ENCODE measurements at regions not wholly inside any gene's neighbourhood (a gene's known extent, or its start where the extent isn't known, plus 50 kb on each side); places are given as distances from the start of the nearest gene placed in this dataset.
A peak's percentile ranks its signal among the peaks of the same experiment; 100 is the strongest.
"Not testable (repeated sequence)": the region's sequence is repeated elsewhere in the genome, so short reads cannot be mapped to it uniquely, and the experiment has no call there.

GRCh38 chr12:83889745-83890144 is 1022.9 kb downstream of the SLC6A15 start:
- no peak for DNase-seq

DNA sequence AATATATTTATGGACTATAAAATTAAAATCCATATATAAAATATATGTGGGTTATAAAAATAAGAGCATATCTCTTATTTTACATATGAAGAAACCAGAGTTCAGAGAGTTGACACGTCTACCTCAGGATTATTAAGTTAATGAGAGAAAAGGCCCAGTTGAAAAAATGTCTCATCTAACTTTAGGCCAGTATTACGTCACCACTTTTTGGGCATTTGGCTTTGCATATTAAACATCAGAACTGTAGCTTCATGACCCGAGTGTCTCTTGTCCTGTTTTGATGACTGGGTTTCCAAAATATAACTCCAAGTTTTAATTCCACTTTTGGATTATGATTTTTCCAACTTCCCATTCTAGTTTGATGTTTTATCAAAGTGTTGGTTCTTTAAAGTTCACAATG is 1026.1 kb downstream of the SLC6A15 start:
- DNase-seq: no peak

DNA sequence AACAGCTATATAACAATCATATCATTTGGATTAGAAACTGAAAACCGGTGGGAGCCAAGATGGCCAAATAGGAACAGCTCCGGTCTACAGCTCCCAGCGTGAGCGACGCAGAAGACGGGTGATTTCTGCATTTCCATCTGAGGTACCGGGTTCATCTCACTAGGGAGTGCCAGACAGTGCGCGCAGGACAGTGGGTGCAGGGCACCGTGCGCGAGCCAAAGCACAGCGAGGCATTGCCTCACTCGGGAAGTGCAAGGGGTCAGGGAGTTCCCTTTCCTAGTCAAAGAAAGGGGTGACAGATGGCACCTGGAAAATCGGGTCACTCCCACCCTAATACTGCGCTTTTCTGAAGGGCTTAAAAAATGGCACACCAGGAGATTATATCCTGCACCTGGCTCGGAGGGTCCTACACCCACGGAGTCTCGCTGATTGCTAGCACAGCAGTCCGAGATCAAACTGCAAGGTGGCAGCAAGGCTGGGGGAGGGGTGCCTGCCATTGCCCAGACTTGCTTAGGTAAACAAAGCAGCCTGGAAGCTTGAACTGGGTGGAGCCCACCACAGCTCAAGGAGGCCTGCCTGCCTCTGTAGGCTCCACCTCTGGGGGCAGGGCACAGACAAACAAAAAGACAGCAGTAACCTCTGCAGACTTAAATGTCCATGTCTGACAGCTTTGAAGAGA is 1041.5 kb downstream of the SLC6A15 start:
- not testable (repeated sequence) for DNase-seq

- no peak for DNase-seq
Measured at GRCh38 chr12:83866477-83866876, 1046.1 kb downstream of the SLC6A15 start.

DNA sequence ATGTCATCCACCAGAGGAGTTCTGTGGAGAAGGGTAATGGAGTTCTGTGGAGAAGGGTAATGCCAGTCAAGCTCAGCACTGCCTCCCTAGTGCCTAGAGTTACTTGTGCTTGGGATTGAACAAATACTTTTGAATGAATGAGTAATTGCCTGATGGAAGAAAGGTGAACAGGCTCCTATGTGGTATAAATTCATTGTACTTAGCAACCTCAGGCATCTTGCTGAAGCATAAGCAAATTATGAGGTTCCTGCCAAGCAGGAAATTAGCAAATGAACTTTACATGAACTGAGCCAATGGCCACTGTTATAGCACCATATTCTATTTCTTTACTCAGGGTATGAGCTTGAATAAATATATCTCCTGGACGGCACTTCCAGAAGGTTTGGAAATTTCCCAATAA is 1047.2 kb downstream of the SLC6A15 start:
- peak; percentile 8 for DNase-seq

DNA sequence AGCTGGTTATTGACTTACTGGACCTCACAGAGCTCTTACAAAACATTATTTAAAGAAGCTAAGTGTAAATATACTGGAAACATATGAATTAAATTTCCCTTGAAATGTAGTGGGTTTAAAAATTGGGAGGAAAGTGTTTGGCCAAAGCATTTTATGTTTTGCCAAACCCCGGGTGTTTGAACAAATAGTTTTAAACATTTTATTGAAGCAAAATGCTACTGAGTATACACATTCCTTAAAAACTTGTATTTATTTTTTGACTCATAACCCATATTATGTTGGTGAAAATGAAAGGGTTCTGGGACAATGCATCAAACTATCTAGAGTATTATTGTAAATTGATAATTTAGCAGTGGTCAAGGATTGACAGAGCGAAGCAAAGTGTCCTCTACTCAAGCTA is 1048.5 kb downstream of the SLC6A15 start:
- no peak for DNase-seq

DNA sequence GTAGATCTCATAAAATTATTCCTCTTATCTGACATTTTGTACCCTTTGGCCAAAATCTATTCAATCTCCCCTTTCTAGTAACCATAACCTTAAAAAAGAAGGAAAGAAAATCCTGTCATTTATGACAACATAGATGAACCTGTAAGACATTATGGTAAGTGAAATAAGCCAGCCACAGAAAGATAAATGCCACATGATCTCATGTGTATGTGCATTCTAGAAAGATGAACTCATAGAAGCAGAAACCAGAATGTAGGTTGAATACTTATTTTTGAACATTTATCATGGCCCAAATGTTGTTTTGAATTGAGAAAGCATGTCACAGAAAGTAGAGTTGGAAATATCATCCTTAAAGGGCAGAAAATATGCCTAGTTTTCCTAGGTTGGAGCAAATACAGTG is 1053.6 kb downstream of the SLC6A15 start:
- DNase-seq: peak; percentile 31

GRCh38 chr12:83856803-83857202 is 1055.8 kb downstream of the SLC6A15 start:
- DNase-seq: no peak

DNA sequence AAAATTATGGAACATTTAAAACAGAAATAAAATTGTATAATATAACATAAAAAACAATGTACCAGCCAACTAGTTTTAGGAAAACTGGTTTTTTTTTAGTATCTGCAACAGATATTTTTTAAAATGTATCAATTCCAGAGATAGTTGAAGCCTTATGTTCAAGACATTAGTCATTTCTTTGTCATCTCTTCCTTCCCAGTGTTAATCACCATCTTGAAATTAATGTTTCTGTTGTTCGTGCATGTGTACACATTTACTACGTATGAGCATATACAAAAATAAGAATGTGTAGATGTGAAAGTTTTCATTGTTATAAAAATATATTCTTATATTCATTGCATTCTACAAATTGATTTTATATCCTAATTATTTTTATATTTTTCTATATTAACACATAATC is 1062.1 kb downstream of the SLC6A15 start:
- peak; percentile 32 for DNase-seq

GRCh38 chr12:83848702-83849101 is 1063.9 kb downstream of the SLC6A15 start:
- DNase-seq: no peak

DNA sequence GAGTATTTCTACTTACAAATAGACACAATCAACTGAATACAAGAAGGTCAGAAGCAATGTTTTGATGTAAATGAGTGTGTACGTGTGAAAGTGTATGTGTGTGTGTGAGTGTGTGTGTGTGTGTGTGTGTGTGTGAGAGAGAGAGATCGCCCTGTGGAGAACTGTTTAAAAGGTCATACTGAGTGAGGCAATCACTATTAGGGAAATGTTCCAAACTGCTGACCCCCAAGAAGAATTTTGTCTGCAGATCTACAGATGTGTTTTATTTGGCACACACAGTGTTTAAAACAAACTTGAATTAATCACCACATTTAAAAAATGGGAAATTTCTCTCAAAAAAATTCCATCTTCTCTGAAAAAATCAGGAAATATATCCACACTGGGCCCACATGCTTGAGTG is 1069.1 kb downstream of the SLC6A15 start:
- DNase-seq: peak; percentile 43

- peak; percentile 77 for DNase-seq
Measured at GRCh38 chr12:83841620-83842019, 1071.0 kb downstream of the SLC6A15 start.

- DNase-seq: no peak
Measured at GRCh38 chr12:83827860-83828259, 1084.7 kb downstream of the SLC6A15 start.

GRCh38 chr12:83827193-83827592 is 1085.4 kb downstream of the SLC6A15 start:
- no peak for DNase-seq

DNA sequence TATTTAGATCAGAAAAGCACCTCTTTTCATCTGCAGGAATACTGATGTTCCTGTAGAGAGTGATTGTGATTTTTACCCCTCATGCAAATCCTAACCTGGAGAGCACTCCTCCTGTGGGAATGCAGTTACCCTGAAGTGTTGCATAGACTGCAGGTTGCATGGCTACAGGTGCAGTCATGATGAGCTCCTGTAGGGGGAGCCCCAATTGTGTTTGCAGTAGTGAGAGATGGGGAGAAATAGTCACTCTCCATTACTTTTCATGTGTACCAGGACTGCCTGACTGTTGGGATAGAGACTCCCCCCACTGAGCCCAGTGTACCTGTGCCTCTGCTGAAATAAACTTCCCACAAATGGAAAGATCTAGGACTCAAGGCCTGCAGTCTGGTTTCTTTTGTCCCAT is 1086.5 kb downstream of the SLC6A15 start:
- DNase-seq: no peak

GRCh38 chr12:83823386-83824045 is 1089.1 kb downstream of the SLC6A15 start:
- no peak for DNase-seq

DNA sequence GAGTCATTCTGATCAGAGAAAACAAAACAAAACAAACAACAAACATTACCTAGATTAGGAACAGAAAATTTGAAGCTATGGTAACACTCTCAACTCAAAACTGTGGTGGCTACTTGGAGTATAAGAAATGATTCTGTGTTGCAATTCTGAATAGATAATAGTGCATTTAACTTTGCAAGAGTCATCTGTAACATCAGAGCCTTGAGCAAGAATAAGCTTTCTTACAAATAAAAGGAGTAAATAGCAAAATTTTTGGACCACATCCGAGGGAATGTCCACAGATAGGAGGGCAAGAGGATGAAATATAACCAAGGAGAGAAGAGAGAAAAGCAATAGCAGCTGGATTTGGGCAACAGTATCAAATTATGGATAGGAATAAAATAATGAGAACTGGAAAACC is 1090.6 kb downstream of the SLC6A15 start:
- DNase-seq: no peak

GRCh38 chr12:83818881-83819280 is 1093.7 kb downstream of the SLC6A15 start:
- DNase-seq: peak; percentile 76

- no peak for DNase-seq
Measured at GRCh38 chr12:83817730-83818129, 1094.9 kb downstream of the SLC6A15 start.

DNA sequence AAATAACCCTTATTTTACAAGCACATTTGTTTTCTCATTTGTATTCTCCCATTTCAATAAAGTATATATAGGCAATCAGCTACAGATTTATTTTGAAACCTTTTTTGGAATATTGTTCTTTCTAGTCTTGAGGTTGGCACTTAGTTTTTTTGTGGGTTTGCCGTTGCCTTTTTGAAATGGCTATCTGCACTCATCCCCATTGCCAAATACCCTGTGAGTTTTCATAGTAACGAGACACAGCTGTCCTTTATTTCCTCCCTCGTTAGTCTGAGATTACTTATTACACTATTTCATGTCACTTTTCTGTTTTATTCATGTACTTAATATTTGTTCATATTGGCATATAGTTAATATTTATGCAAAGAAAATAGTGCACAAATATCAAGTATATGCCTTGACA is 1104.0 kb downstream of the SLC6A15 start:
- DNase-seq: no peak

GRCh38 chr12:83807871-83808270 is 1104.7 kb downstream of the SLC6A15 start:
- no peak for DNase-seq

GRCh38 chr12:83805873-83806272 is 1106.7 kb downstream of the SLC6A15 start:
- no peak for DNase-seq

GRCh38 chr12:83805156-83805772 is 1107.3 kb downstream of the SLC6A15 start:
- no peak for DNase-seq

- DNase-seq: no peak
Measured at GRCh38 chr12:83801972-83802371, 1110.6 kb downstream of the SLC6A15 start.

Measured in fibroblast of skin of right quadriceps (primary cell).